ENCODE measurements at regions not wholly inside any gene's neighbourhood (a gene's known extent, or its start where the extent isn't known, plus 50 kb on each side); places are given as distances from the start of the nearest gene placed in this dataset.

GRCh38 chr15:37581866-37582532, 352.4 kb upstream of the TMCO5A start:
- no peak for DNase-seq (ENCODE audit: low spot score)

DNA sequence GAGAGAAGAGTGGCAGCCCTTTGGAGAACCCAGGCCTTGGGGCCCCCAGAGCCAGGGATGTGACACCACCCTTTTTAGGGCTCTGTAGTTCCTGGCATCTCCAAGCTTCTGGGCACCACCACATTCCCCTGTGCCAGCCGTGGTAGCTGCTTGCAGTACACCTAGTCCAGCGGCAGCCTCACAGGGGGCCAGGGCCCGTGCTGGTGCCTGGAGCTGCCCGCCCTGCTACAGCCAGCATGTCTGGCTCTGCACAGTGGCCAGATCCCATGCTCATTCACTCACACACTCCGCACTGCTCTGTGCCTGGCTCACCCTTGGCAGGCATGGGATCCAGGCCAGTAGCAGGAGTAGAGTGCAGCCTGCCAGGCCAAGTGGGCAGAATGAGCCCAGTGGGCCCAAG, 351.6 kb upstream of the TMCO5A start:
- no peak for DNase-seq (ENCODE audit: low spot score)

- no peak for DNase-seq (ENCODE audit: low spot score)
Measured at GRCh38 chr15:37586011-37586583, 348.3 kb upstream of the TMCO5A start.

GRCh38 chr15:37586976-37587375, 347.5 kb upstream of the TMCO5A start:
- no peak for DNase-seq (ENCODE audit: low spot score)

- DNase-seq (ENCODE audit: low spot score): no peak
Measured at GRCh38 chr15:37594417-37594816, 340.0 kb upstream of the TMCO5A start.

GRCh38 chr15:37595426-37595970, 338.9 kb upstream of the TMCO5A start:
- no peak for DNase-seq (ENCODE audit: low spot score)

DNA sequence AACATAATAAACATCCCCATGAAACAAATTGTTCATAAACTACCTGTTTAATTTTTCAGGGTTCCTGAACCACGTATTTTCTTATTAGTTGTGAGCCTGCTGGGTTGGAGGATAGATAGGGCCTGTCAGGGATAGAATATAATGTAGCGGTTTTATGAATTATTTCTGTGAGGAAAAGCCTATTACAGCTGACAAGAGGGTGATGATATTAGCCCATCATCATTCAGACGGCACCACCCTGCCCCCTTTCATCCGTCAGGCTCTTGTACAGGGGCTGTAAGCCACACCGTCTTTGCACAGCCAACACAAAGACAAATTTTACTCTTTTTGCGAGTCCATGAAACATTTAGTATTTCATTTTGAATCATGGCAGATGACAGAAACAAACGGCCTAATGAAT, 335.3 kb upstream of the TMCO5A start:
- DNase-seq (ENCODE audit: low spot score): no peak

- no peak for DNase-seq (ENCODE audit: low spot score)
Measured at GRCh38 chr15:37616215-37616614, 318.2 kb upstream of the TMCO5A start.

GRCh38 chr15:37618353-37618752, 316.1 kb upstream of the TMCO5A start:
- DNase-seq (ENCODE audit: low spot score): no peak

DNA sequence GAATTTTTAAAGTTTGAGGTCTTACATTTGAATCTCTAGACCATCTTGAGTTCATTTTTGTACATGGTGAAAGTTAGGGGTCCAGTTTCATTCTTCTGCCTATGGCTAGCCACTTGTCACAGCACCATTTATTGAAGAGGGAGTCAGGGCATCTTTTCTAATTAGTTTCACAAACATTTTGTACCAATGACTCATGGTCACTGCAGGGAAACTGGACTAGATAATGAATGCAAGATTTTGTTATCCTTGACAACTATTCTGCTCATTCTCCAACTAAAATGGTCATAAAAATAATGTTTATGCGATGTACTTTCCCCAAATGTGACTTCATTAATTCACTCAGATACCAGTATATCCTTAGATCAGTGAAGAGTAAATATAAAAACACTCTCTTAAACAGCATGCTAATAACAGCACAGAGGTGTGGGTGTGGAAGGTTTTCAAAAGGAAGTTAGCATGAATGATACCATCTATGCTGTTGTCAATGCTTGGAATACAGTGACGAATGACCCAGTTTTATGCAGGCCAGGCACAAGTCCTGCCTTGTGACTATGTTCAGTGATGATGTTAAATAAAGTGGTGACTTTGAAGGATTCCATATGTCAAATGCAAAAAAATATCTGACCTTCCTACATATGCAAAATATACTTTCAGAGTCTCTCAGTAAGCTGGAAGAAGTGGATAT, 314.9 kb upstream of the TMCO5A start:
- no peak for DNase-seq (ENCODE audit: low spot score)

DNA sequence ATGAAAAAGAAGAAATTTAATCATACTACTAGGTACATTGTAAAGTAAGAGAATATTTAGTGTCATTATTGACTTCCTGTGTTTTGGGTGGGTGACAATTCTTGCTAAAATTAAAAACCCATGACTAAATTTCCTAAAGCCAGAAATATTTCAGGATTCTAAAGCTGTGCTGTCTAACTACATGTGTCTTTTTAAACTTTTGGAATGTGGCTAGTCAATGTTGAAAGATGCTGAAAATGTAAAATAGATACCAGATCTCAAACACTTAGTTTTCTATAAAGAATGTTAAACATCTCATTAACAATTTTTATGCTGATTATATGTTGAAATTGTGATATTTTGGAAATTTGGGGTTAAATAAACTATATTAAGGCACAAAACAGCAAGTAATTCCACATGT, 308.9 kb upstream of the TMCO5A start:
- DNase-seq (ENCODE audit: low spot score): no peak

GRCh38 chr15:37628507-37628906, 305.9 kb upstream of the TMCO5A start:
- DNase-seq (ENCODE audit: low spot score): no peak

DNA sequence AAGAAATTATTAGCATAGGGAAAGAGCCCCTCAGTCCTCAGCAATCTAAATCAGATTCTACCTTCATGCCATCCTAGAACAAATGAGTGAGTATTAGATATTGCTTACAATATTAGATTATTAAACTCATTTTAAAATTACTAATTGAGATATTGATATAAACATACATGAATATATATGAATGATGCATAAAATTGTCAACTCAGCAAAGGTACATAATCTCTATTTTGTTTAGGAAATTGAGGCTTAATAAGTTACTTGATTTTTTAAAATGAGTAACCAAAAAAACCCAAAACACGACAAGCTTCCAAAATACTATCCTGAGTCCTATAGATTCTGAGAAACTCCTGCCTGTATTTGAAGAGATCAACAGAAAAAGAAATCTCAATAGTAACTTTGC, 297.7 kb upstream of the TMCO5A start:
- DNase-seq (ENCODE audit: low spot score): no peak

GRCh38 chr15:37638116-37638515, 296.3 kb upstream of the TMCO5A start:
- DNase-seq (ENCODE audit: low spot score): no peak

DNA sequence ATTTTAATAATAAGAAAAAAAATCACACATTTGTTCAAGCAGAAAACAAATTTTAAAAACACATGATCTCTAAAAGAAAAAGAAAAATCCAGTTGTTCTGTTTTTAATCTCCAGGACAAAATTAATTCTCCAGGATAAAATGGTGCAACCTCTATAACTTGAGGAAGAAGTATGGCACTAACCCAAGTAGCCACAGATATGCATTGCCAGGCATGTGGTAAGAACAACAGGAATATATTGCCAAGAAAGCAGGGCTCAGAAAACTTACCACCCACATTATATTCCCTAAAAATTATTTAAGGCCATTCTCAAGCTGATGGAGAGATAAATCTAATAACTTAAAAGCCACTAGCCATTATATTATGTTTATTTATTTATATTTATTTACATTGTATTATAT, 295.7 kb upstream of the TMCO5A start:
- no peak for DNase-seq (ENCODE audit: low spot score)

GRCh38 chr15:37652646-37653417, 281.6 kb upstream of the TMCO5A start:
- no peak for DNase-seq (ENCODE audit: low spot score)

DNA sequence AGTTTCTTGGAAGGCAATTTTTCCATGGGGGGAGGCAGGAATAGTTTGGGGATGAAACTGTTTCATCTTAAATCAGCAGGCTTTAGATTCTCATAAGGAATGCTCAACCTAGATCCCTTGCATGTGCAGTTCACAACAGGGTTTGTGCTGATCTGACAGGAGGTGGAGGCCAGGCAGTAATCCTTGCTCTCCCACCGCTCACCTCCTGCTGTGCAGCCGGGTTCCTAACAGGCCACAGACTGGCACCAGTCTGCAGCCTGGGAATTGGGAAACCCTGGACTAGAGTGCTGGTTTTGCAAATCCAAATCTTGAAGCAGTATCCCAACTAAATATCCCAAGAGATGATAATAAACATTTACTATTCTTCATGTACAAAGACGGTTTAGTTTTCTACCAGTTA, 256.3 kb upstream of the TMCO5A start:
- no peak for DNase-seq (ENCODE audit: low spot score)

DNA sequence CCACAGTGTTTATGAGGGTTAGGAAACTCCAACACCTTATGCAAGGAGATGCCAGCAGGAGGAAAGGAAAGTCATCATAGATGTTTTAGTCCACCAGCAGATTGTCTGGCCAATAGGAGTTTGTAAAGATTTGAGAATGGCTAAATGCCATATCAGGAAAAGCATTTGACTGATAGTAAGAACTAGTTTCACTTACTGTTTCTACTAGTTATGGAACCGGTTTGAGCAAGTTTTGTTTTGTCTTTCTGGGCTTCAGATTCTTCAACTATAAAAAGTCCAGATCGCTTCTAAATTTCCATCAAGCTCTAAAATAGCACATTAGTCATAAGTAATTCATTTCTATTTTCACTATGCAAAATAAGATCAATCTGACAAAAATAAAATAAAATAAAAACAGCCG, 254.8 kb upstream of the TMCO5A start:
- no peak for DNase-seq (ENCODE audit: low spot score)

DNA sequence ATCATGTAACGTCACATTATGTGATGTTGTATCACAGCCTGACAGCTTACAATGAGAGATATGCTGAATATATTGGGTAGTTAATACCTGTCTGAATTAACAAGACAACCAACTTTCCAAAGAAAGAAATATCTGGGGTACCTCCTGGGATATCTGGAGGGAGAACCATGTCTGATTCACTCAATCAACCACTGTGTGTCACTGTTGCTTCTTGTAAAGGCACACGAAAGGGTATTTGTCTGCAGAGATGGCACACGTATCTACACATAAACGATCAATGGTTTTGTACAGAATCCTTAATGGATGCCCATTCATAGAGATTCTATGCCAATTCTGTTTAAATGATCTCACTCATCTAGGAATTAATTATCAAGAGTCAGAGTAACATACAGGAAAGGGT, 252.1 kb upstream of the TMCO5A start:
- no peak for DNase-seq (ENCODE audit: low spot score)

GRCh38 chr15:37691911-37692310, 242.5 kb upstream of the TMCO5A start:
- no peak for DNase-seq (ENCODE audit: low spot score)

- no peak for DNase-seq (ENCODE audit: low spot score)
Measured at GRCh38 chr15:37693926-37694325, 240.5 kb upstream of the TMCO5A start.

- DNase-seq (ENCODE audit: low spot score): no peak
Measured at GRCh38 chr15:37695719-37696118, 238.7 kb upstream of the TMCO5A start.

- no peak for DNase-seq (ENCODE audit: low spot score)
Measured at GRCh38 chr15:37698679-37699078, 235.8 kb upstream of the TMCO5A start.
